Fibroblast of pulmonary artery (primary cell): ENCODE measurements at regions not wholly inside any gene's neighbourhood (a gene's known extent, or its start where the extent isn't known, plus 50 kb on each side); places are given as distances from the start of the nearest gene placed in this dataset.

Experiments
- DNase-seq: peaks from one replicate; pipeline ENCODE4 v3.0.0-alpha.2; 2010; ENCODE audit warnings: low read depth
- H3K4me3 ChIP-seq: replicated peaks from 2 replicates; pipeline ENCODE4 v1.5.1; 2011; ENCODE audit warnings: low read depth, mild to moderate bottlenecking, control low read depth, low read length, moderate library complexity
- TF ChIP-seq, protein P1 (sequence below): IDR thresholded peaks from 2 replicates; pipeline ENCODE4 v1.5.1; 2011; ENCODE audit warnings: mild to moderate bottlenecking, control low read depth, low read length, inconsistent platforms; ENCODE audit errors: missing control alignments

GRCh38 chr22:48365386-48365785 is 1462.3 kb downstream of the BRD1 start:
- no peak overlapping the region for H3K4me3 ChIP-seq
- TF ChIP-seq, protein P1, sequence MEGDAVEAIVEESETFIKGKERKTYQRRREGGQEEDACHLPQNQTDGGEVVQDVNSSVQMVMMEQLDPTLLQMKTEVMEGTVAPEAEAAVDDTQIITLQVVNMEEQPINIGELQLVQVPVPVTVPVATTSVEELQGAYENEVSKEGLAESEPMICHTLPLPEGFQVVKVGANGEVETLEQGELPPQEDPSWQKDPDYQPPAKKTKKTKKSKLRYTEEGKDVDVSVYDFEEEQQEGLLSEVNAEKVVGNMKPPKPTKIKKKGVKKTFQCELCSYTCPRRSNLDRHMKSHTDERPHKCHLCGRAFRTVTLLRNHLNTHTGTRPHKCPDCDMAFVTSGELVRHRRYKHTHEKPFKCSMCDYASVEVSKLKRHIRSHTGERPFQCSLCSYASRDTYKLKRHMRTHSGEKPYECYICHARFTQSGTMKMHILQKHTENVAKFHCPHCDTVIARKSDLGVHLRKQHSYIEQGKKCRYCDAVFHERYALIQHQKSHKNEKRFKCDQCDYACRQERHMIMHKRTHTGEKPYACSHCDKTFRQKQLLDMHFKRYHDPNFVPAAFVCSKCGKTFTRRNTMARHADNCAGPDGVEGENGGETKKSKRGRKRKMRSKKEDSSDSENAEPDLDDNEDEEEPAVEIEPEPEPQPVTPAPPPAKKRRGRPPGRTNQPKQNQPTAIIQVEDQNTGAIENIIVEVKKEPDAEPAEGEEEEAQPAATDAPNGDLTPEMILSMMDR = no peak
- no peak for DNase-seq

GRCh38 chr22:48362721-48363404 is 1464.8 kb downstream of the BRD1 start:
- DNase-seq = no peak
- no peak overlapping the region for H3K4me3 ChIP-seq
- TF ChIP-seq, protein P1 = no peak

GRCh38 chr22:48361099-48361639 is 1466.5 kb downstream of the BRD1 start:
- H3K4me3 ChIP-seq = no peak overlapping the region
- DNase-seq = no peak
- TF ChIP-seq, protein P1 = no peak

GRCh38 chr22:48359613-48359965 is 1468.1 kb downstream of the BRD1 start:
- H3K4me3 ChIP-seq = no peak overlapping the region
- TF ChIP-seq, protein P1 = no peak
- no peak for DNase-seq

DNA sequence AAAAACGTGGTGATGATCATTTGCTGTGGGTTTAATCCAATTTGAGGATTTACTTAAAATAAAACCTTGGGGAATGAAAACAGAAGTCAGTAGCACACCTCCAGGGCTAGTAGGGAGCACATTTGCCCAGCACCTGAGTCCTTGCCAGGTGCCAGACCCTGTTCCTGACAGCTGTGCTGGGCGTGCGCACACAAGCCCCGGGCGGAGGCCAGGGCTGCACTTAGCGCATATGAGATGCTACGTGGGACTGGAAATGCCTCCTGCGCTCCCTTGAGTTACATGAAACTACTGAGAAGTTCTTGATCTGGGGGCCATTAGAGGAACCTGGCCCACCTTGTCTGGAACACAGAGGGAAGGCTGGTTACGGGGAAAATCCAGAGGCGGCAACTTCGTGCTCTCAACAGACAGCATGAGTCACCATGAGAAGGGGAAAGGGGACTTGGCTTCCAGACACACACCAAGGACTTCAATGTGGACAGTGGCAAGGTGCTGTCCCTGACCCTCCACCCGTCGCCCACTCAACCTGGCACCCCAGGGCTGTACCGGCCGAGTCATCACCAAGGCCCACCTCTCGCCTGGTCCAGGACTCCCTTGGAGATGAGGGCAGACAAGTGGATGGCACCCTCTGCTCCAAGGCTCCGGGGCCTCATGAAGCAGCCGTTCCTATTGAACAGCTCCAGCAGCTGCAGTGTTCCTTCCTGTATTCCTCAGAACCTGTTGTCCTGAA is 1468.6 kb downstream of the BRD1 start:
- DNase-seq = no peak
- no peak overlapping the region for H3K4me3 ChIP-seq
- TF ChIP-seq, protein P1 = no peak

DNA sequence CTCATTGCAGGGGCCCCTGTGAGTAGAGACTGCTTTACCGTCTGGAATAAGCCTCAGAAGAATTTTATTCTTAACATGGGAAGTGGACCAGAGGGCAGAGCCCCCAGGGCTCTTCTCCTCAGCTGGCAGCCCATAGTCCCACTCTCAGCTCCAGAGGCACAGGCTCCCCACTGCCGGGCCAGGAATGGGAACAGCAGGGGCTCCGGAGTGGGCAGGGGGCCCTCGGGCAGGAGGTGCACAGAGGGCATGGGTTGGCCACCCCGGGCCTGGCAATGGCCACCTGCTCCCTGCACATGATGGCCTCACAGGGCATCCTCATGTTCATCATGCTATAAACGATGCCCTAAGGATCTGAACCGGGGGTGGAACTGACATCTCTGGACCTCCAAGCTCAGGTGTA is 1469.7 kb downstream of the BRD1 start:
- DNase-seq = no peak
- no peak overlapping the region for H3K4me3 ChIP-seq
- TF ChIP-seq, protein P1 = no peak
